Left lung (tissue), 4 donors: ENCODE measurements at regions not wholly inside any gene's neighbourhood (a gene's known extent, or its start where the extent isn't known, plus 50 kb on each side); places are given as distances from the start of the nearest gene placed in this dataset.
"Not testable (repeated sequence)": the region's sequence is repeated elsewhere in the genome, so short reads cannot be mapped to it uniquely, and the experiment has no call there.

ENCODE experiments used
- ATAC-seq: fragments of 200-7000 bp; cut with Tn5 transposase; one replicate; pipeline ENCODE4 v1.9.1; 2020; ENCODE audit warnings: moderate library complexity
- DNase-seq, 4 donors: peaks; one replicate each; pipeline ENCODE4 v3.0.0-alpha.2; 2013 to 2020
- H3K27ac ChIP-seq, 2 donors: fragments of 200-600 bp; sonication (generic) in 1 of 2; one replicate each; pipeline versions ENCODE4 v1.5.0 to v1.8.0; 2020 to 2021
- H3K27me3 ChIP-seq, 2 donors: fragments of 200-600 bp; sonication (generic) in 1 of 2; one replicate each; pipeline versions ENCODE4 v1.5.0 to v1.8.0; 2020 to 2021
- H3K36me3 ChIP-seq, 2 donors: fragments of 200-600 bp; sonication (generic) in 1 of 2; one replicate each; pipeline versions ENCODE4 v1.5.0 to v1.8.0; 2020 to 2021
- H3K4me1 ChIP-seq, 2 donors: fragments of 200-600 bp; one replicate each; pipeline ENCODE4 v1.8.0; 2021
- H3K4me3 ChIP-seq, 2 donors: fragments of 200-600 bp; sonication (generic) in 1 of 2; one replicate each; pipeline versions ENCODE4 v1.5.0 to v1.8.0; 2020 to 2021; ENCODE audit warnings: mild to moderate bottlenecking in 1 of 2
- H3K9me3 ChIP-seq, 2 donors: fragments of 200-600 bp; sonication (generic) in 1 of 2; one replicate each; pipeline versions ENCODE4 v1.5.0 to v1.8.0; 2020 to 2021
- CTCF ChIP-seq, 2 donors: fragments of 200-600 bp; sonication (generic) in 1 of 2; IDR thresholded peaks; one replicate each; pipeline versions ENCODE4 v1.5.0 to v1.8.0; 2021; ENCODE audit warnings: antibody characterized with exemption in 2 of 2
- intact Hi-C, 2 donors: fragments of 100-400 bp; cut with DNase I; formaldehyde crosslinking; loops; one replicate each; pipeline versions ENCODE4 v1.11.2 to v1.14.2; 2022
- donor health status: DM: no; HTN: yes; CAD: no.
- donor health status: DM: no; HTN: no; CAD: no.

DNA sequence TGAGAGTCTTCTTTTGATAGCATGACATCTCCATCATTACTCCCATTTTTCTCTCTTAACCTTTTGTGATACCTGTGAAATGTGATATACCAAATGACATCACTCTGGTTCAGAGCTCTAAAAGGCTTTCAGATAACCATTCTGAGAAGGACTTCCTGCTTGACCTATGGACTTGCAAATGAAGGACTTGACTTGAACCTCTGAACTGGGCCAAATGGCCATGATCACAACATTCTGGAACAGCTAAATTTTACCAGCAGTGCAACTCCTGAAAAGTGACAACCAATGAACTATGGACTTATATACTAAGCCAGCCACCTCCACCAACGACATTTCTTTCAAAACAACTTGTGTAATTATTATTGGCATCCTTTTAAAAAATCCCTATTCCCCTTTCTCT, 1085.8 kb upstream of the CITED2 start:
- intact Hi-C loops, result no loop called here
- no peak for TF ChIP-seq CTCF (IDR thresholded peaks at IDR 0.05)
- ATAC-seq, result no peak
- Histone ChIP-seq H3K27ac (no peak overlapping the region), H3K9me3 (no peaks in the 10 kb centered on the region), H3K4me3 (no peak overlapping the region), H3K4me1 (peaks cover 5 to 13% of the 10 kb centered on the region in 2 donors), H3K36me3 (no peaks in the 10 kb centered on the region), H3K27me3 (no peaks in the 10 kb centered on the region)
- DNase-seq, result no peak

- no peak for TF ChIP-seq CTCF (IDR thresholded peaks at IDR 0.05)
- ATAC-seq (no peak), DNase-seq (no peak)
- Histone ChIP-seq H3K4me1 (peaks cover 5 to 13% of the 10 kb centered on the region in 2 donors), H3K27ac (no peak overlapping the region), H3K27me3 (no peaks in the 10 kb centered on the region), H3K4me3 (no peak overlapping the region), H3K9me3 (no peaks in the 10 kb centered on the region), H3K36me3 (no peaks in the 10 kb centered on the region)
- intact Hi-C loops, result no loop called here
Measured at GRCh38 chr6:140459209-140459608, 1084.8 kb upstream of the CITED2 start.

GRCh38 chr6:140446241-140446640, 1071.8 kb upstream of the CITED2 start:
- H3K27ac ChIP-seq, result no peak overlapping the region
- no peaks in the 10 kb centered on the region for H3K27me3 ChIP-seq
- no peaks in the 10 kb centered on the region for H3K4me1 ChIP-seq
- no peak overlapping the region for H3K4me3 ChIP-seq
- TF ChIP-seq CTCF (IDR thresholded peaks at IDR 0.05), result no peak
- intact Hi-C loops, result no loop called here
- ATAC-seq (no peak), DNase-seq (no peak)
- no peaks in the 10 kb centered on the region for H3K9me3 ChIP-seq
- H3K36me3 ChIP-seq, result no peaks in the 10 kb centered on the region

DNA sequence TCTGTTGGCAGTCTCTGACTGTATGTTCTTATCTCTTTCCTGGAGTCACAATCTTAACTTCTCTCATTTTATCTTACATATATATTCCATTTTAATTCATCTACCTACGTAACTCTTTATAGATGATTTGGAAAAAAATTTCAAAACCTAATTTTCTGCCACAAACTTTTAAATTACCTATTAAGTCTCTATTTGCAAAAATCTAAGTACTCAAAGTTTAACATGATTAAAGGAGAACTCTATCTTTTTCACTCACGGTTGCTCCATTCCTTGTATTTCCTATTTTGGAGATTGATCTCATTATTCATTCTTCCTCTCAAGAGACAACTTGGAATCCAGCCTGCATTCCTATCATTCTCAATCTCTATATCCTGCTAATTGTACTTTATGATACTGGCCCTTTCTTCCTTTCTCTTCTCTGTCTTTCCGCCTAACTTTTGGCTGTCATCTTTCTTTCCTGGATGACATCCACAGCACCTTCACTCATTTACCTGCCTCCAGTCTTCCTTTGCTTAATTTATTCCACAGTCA, 1071.1 kb upstream of the CITED2 start:
- Histone ChIP-seq H3K4me3 (no peak overlapping the region), H3K27ac (no peak overlapping the region), H3K27me3 (no peaks in the 10 kb centered on the region), H3K4me1 (no peaks in the 10 kb centered on the region), H3K36me3 (no peaks in the 10 kb centered on the region), H3K9me3 (no peaks in the 10 kb centered on the region)
- no peak for TF ChIP-seq CTCF (IDR thresholded peaks at IDR 0.05)
- DNase-seq (no peak), ATAC-seq (no peak)
- intact Hi-C loops, result no loop called here

DNA sequence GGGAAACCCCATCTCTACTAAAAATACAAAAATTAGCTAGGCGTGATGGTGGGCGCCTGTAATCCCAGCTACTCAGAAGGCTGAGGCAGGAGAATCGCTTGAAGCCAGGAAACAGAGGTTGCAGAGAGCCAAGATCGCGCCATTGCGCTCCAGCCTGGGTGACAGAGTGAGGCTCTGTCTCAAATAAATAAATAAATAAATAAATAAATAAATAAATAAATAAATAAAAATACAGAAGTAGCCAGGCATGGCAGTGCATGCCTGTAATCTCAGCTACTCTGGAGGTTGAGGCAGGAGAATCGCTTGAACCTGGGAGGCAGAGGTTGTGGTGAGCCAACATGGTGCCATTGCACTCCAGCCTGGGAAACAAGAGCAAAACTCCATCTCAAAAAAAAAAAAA, 1068.7 kb upstream of the CITED2 start:
- peak in 1 of 4 donors; percentile 24 for DNase-seq
- H3K4me3 ChIP-seq, H3K36me3 ChIP-seq, H3K27ac ChIP-seq, H3K27me3 ChIP-seq, ATAC-seq, H3K4me1 ChIP-seq, H3K9me3 ChIP-seq, intact Hi-C loops: not testable (repeated sequence)

DNA sequence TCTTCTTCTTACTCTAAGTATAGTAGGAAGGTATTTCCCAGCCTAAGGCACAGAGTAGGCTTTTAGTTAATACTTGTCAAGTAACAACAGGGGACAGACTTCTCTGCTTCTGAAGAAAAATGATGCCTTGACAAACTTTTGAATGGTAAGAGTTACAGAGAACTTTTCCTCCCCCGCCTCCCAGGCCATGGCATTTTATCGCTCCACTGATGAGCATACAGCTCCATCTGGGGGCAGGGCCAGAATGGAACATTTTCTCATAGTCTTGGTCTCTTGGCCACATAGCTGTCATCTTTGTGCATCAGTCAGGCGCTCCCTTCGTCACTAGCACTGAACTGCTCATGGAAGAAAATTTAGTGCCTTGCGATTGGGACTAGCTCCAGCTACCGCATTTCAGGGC, 1066.8 kb upstream of the CITED2 start:
- H3K4me3 ChIP-seq, result no peak overlapping the region
- DNase-seq (peak; percentile 22 to 44 (median 36)), ATAC-seq (peak; percentile 84)
- no peaks in the 10 kb centered on the region for H3K27me3 ChIP-seq
- no peaks in the 10 kb centered on the region for H3K4me1 ChIP-seq
- no peak overlapping the region for H3K27ac ChIP-seq
- H3K9me3 ChIP-seq, result no peaks in the 10 kb centered on the region
- H3K36me3 ChIP-seq, result no peaks in the 10 kb centered on the region
- intact Hi-C loops, result no loop called here
- TF ChIP-seq CTCF (IDR thresholded peaks at IDR 0.05), result no peak
